ENCODE measurements at regions not wholly inside any gene's neighbourhood (a gene's known extent, or its start where the extent isn't known, plus 50 kb on each side); places are given as distances from the start of the nearest gene placed in this dataset.
"Not testable (repeated sequence)": the region's sequence is repeated elsewhere in the genome, so short reads cannot be mapped to it uniquely, and the experiment has no call there.

GRCh38 chr6:85838351-85839119, 195.8 kb upstream of the SYNCRIP start:
- not testable (repeated sequence) for TF ChIP-seq CTCF, POLR2A (IDR thresholded peaks at IDR 0.05)

All from right lobe of liver (tissue), 4 donors.